ENCODE measurements at regions not wholly inside any gene's neighbourhood (a gene's known extent, or its start where the extent isn't known, plus 50 kb on each side); places are given as distances from the start of the nearest gene placed in this dataset.

DNA sequence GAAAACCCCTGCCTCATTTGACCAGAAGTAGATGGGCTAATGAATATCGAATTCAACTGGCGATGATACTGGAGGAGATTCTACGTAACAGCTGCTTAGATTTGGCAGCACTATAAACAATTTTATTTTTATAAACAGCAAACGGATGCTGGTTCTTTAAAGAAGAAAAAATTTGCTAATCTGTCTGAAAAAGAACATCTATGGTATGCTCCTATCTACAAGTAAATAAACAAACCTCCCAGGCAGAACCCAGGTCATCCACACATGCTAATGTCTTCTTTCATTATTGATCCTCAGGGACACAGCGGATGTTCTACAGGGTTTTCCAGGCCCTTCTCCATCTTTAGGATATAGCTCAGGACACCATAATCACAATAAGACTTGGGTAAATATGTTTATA is 291.3 kb downstream of the ALDH8A1 start:
- TF ChIP-seq CTCF (IDR thresholded peaks at IDR 0.05; ENCODE audit: low read depth, low read length, missing control alignments): no peak
- no peak for DNase-seq (ENCODE audit: low read depth)
- no peak overlapping the region for H3K4me3 ChIP-seq (ENCODE audit: low read depth, low read length)
- in situ Hi-C loops (cut with HindIII; ENCODE audit: low sequenced_read_pairs): no loop called here

DNA sequence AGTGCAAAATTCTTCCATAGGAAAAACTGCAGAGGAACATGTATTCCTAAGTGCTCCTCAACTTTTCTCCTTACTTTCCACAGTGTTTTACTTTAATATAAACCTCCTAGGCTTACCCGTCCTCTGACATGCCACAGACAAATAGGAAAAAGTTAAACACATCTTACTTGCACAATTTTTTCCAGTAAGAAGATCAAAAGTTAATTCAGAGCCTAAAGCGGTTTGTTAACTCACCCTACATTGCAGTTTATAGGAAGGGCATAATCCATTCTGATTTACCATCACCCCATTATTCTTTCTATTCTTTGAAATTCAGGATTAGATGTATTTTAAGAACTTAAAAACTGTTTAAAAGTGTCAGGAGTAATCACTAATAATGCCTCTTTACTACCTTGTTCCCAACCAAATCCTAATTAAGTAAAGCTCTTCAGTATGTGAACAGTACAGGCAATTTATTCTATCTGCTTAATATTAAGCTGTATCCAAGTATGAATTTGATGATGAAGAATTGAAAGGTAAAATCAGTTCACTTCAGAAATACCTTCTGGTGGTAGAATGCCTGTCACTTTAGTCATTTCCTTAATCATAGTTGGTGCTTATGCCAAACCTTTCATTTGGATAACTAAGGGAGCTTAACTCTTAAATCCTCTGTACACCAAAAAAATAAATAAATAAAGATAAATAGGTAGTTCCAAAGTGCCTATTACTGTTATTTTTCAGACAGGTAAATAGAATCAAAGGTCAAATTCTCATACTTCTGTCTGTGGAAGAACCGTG is 292.0 kb downstream of the ALDH8A1 start:
- no peak for TF ChIP-seq CTCF (IDR thresholded peaks at IDR 0.05; ENCODE audit: low read depth, low read length, missing control alignments)
- no peak for DNase-seq (ENCODE audit: low read depth)
- in situ Hi-C loops (cut with HindIII; ENCODE audit: low sequenced_read_pairs): no loop called here
- no peak overlapping the region for H3K4me3 ChIP-seq (ENCODE audit: low read depth, low read length)

DNA sequence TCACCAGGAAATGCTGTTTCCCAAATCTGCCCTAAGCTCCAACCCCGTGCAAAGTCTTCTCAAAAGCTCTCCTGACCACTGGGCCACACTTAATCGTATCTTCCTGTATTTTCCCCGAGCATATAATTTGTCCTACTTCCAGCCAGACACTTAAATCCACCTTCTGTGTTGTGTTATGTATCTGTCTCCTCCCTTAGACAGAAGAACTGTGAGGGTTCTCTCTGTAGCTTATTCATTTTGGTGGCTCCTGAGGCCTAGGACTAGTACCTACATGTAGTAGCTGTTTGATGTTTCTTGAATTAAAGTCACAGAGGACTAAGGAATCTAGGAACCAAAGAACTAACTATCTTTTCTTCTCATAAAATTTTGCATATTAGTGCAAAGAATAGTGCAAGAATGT is 292.6 kb downstream of the ALDH8A1 start:
- no peak for TF ChIP-seq CTCF (IDR thresholded peaks at IDR 0.05; ENCODE audit: low read depth, low read length, missing control alignments)
- no peak for DNase-seq (ENCODE audit: low read depth)
- in situ Hi-C loops (cut with HindIII; ENCODE audit: low sequenced_read_pairs): no loop called here
- no peak overlapping the region for H3K4me3 ChIP-seq (ENCODE audit: low read depth, low read length)

DNA sequence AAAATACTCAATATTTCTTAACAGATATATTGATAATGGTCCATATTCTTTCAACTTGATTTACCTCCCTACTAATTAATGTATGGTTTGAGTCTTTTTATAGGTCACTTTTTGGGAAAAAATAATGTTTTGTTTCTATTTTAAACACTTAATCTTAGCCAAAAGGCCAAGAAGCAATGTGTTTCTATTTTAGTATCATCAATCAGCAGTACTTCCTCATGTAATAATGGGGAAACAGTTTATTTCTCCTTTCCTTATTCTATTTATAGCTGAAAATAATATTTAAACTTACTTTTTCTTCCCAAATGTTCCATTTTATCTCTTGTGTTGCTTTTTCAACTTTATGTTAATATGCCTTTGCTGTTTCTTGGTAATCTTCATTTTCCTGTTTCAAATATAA is 295.1 kb downstream of the ALDH8A1 start:
- DNase-seq (ENCODE audit: low read depth): no peak
- in situ Hi-C loops (cut with HindIII; ENCODE audit: low sequenced_read_pairs): no loop called here
- TF ChIP-seq CTCF (IDR thresholded peaks at IDR 0.05; ENCODE audit: low read depth, low read length, missing control alignments): no peak
- no peak overlapping the region for H3K4me3 ChIP-seq (ENCODE audit: low read depth, low read length)

GRCh38 chr6:134651519-134651918 is 298.4 kb downstream of the ALDH8A1 start:
- no peak for TF ChIP-seq CTCF (IDR thresholded peaks at IDR 0.05; ENCODE audit: low read depth, low read length, missing control alignments)
- in situ Hi-C loops (cut with HindIII; ENCODE audit: low sequenced_read_pairs): no loop called here
- H3K4me3 ChIP-seq (ENCODE audit: low read depth, low read length): no peak overlapping the region
- no peak for DNase-seq (ENCODE audit: low read depth)

- TF ChIP-seq CTCF (IDR thresholded peaks at IDR 0.05; ENCODE audit: low read depth, low read length, missing control alignments): no peak
- in situ Hi-C loops (cut with HindIII; ENCODE audit: low sequenced_read_pairs): no loop called here
- no peak overlapping the region for H3K4me3 ChIP-seq (ENCODE audit: low read depth, low read length)
- no peak for DNase-seq (ENCODE audit: low read depth)
Measured at GRCh38 chr6:134647861-134648260, 302.0 kb downstream of the ALDH8A1 start.
